ENCODE measurements at regions not wholly inside any gene's neighbourhood (a gene's known extent, or its start where the extent isn't known, plus 50 kb on each side); places are given as distances from the start of the nearest gene placed in this dataset.

DNA sequence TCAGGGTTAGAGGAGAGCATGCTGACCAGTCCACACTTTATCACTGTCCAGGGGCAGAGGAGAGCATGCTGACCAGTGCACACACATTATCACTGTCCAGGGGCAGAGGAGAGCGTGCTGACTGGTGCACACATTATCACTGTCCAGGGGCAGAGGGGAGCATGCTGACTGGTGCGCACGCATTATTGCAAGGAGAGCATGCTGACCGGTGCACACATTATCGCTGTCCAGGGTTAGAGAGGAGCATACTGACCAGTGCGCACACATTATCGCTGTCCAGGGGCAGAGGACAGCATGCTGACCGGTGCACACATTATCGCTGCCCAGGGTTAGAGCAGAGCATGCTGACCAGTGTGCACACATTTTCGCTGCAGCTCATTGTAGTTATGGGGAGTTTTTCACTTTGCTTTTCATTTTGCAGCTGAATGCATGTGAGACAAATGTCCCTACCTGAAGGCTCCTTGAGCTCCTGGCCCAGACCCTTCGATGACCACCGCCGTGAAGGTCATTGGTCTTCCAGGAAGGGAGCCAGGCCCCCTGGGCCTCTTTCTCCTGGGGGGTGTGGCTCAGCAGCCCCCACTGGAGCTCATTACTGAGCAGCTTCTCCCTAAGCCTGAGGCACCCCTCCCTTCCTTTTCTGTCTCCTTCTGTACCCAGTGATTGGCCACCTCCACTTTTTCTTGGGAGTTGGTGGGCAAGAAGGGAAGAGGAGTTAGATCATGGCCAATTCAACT is 178.8 kb upstream of the AFDN start:
- TF ChIP-seq CREB5 (CRISPR knock-in tag; IDR thresholded peaks at IDR 0.05; ENCODE audit: low read depth) (no peak), ARNTL (CRISPR knock-in tag; IDR thresholded peaks at IDR 0.05; ENCODE audit: borderline replicate concordance, low read depth) (no peak), RARB (CRISPR knock-in tag; IDR thresholded peaks at IDR 0.05) (no peak), ZFP3 (CRISPR knock-in tag; IDR thresholded peaks at IDR 0.05) (no peak), ISL1 (CRISPR knock-in tag; IDR thresholded peaks at IDR 0.05) (no peak), ZNF70 (CRISPR knock-in tag; IDR thresholded peaks at IDR 0.05) (no peak), TSHZ2 (CRISPR knock-in tag; IDR thresholded peaks at IDR 0.05) (no peak), ZFP30 (CRISPR knock-in tag; IDR thresholded peaks at IDR 0.05) (no peak), SNAI2 (CRISPR knock-in tag; IDR thresholded peaks at IDR 0.05) (no peak)
- no peak for ATAC-seq

GRCh38 chr6:167648501-167649278 is 178.0 kb upstream of the AFDN start:
- TF ChIP-seq RARB (CRISPR knock-in tag; IDR thresholded peaks at IDR 0.05) = no peak
- TF ChIP-seq GLIS3 (CRISPR knock-in tag; IDR thresholded peaks at IDR 0.05) = no peak
- TF ChIP-seq CSDC2 (CRISPR knock-in tag; IDR thresholded peaks at IDR 0.05) = no peak
- no peak for TF ChIP-seq ISL1 (CRISPR knock-in tag; IDR thresholded peaks at IDR 0.05)
- TF ChIP-seq ZNF8 (CRISPR knock-in tag; IDR thresholded peaks at IDR 0.05) = no peak
- TF ChIP-seq TCF4 (CRISPR knock-in tag; IDR thresholded peaks at IDR 0.05; ENCODE audit: borderline replicate concordance) = no peak
- no peak for TF ChIP-seq SNAI2 (CRISPR knock-in tag; IDR thresholded peaks at IDR 0.05)
- no peak for TF ChIP-seq OSR1 (CRISPR knock-in tag; IDR thresholded peaks at IDR 0.05)
- TF ChIP-seq BACH2 (CRISPR knock-in tag; IDR thresholded peaks at IDR 0.05; ENCODE audit: borderline replicate concordance) = no peak
- no peak for TF ChIP-seq TOX (CRISPR knock-in tag; IDR thresholded peaks at IDR 0.05; ENCODE audit: borderline replicate concordance)
- no peak for TF ChIP-seq ZNF70 (CRISPR knock-in tag; IDR thresholded peaks at IDR 0.05)
- no peak for TF ChIP-seq CSRNP3 (CRISPR knock-in tag; IDR thresholded peaks at IDR 0.05)
- TF ChIP-seq ZFP3 (CRISPR knock-in tag; IDR thresholded peaks at IDR 0.05) = no peak
- TF ChIP-seq ESRRG (CRISPR knock-in tag; IDR thresholded peaks at IDR 0.05) = no peak
- no peak for TF ChIP-seq ARNTL (CRISPR knock-in tag; IDR thresholded peaks at IDR 0.05; ENCODE audit: borderline replicate concordance, low read depth)
- ATAC-seq = no peak

- TF ChIP-seq PPARA (CRISPR knock-in tag; IDR thresholded peaks at IDR 0.05; ENCODE audit: borderline replicate concordance) (no peak), SNAI2 (CRISPR knock-in tag; IDR thresholded peaks at IDR 0.05) (no peak), ZFP30 (CRISPR knock-in tag; IDR thresholded peaks at IDR 0.05) (no peak)
Measured at GRCh38 chr6:167649476-167649875, 177.2 kb upstream of the AFDN start.

GRCh38 chr6:167650730-167651317 is 175.9 kb upstream of the AFDN start:
- no peak for ATAC-seq
- TF ChIP-seq ESRRG (CRISPR knock-in tag; IDR thresholded peaks at IDR 0.05) (no peak), SNAI2 (CRISPR knock-in tag; IDR thresholded peaks at IDR 0.05) (no peak), ZFP3 (CRISPR knock-in tag; IDR thresholded peaks at IDR 0.05) (no peak), ZNF70 (CRISPR knock-in tag; IDR thresholded peaks at IDR 0.05) (no peak), TSHZ2 (CRISPR knock-in tag; IDR thresholded peaks at IDR 0.05) (no peak), ARNTL (CRISPR knock-in tag; IDR thresholded peaks at IDR 0.05; ENCODE audit: borderline replicate concordance, low read depth) (no peak), RARB (CRISPR knock-in tag; IDR thresholded peaks at IDR 0.05) (no peak), ZNF565 (CRISPR knock-in tag; conservative IDR thresholded peaks at IDR 0.05; ENCODE audit: low read depth) (no peak), POU6F1 (CRISPR knock-in tag; IDR thresholded peaks at IDR 0.05; ENCODE audit: borderline replicate concordance, low read depth) (no peak), GLIS3 (CRISPR knock-in tag; IDR thresholded peaks at IDR 0.05) (no peak), ZC3H10 (CRISPR knock-in tag; IDR thresholded peaks at IDR 0.05) (no peak), OSR1 (CRISPR knock-in tag; IDR thresholded peaks at IDR 0.05) (no peak)

More at GRCh38 chr6:167649476-167649875, 177.2 kb upstream of the AFDN start:
- no peak for ATAC-seq

Measured in SK-N-SH treated with all-trans-retinoic acid at 6 μM for 48 hours (cell line).